ENCODE measurements at regions not wholly inside any gene's neighbourhood (a gene's known extent, or its start where the extent isn't known, plus 50 kb on each side); places are given as distances from the start of the nearest gene placed in this dataset.
"Not testable (repeated sequence)": the region's sequence is repeated elsewhere in the genome, so short reads cannot be mapped to it uniquely, and the experiment has no call there.

DNA sequence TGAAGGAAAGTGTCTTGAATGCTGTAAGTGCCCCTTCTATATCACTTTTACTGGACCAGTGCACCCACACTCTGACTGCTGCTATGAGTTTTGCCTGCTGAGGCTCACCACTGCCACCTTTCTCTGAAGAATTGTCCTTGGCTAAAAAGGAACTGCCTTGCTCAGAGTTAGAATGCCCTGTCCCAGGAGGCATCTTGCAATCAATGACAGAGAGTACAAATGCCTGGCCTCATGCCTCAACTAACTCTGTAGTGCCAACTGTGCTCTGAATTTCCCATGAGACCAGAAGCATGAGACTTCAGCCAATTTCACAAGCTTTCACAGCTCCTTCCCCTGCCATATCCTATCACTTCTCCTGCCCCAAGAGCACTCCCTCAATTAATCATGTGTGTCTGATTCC is 569.7 kb downstream of the ZNF608 start:
- no peak for DNase-seq (ENCODE audit: low read depth)

- no peak for DNase-seq (ENCODE audit: low read depth)
Observed at GRCh38 chr5:124173386-124173785, 573.1 kb downstream of the ZNF608 start.

DNA sequence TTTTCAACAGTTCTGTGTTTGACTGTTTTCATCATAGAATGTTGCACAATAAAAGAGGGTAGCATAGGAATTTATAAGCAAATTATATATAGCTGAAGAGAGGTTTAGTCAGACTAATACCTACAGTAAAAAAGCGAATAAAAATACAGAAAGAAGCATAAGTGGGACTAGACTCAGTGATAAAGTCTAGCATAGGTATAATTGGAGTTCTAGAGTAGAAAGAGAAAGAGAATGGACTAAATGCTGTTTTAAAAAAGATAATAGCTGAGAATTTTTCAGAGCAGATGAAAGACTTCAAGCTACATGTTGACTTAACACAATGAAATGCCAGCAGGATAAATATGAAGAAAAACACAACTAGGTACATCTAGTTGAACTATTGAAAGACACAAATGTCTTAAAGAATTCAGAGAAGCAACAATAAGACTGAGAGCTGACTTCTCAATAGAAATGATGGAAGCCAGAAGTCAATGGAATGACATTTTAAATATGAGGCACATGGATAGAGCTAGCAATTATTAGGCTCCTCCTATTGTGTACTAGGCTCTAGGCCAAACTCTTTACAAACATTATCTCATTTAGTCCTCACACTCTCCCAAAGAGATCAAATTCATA is 573.9 kb downstream of the ZNF608 start:
- no peak for DNase-seq (ENCODE audit: low read depth)

DNA sequence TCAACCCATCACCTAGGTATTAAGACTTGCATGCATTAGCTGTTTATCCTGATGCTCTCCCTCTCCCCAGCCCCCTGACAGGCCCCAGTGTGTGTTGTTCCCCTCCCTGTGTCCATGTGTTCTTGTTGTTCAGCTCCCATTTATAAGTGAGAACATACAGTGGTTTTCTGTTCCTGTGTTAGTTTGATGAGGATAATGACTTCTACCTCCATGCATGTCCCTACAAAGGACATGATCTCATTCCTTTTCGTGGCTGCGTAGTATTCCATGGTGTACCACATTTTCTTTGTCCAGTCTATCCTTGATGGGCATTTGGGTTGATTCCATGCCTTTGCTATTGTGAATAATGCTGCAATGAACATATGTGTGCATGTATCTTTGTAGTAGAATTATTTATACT is 578.3 kb downstream of the ZNF608 start:
- DNase-seq (ENCODE audit: low read depth): not testable (repeated sequence)

DNA sequence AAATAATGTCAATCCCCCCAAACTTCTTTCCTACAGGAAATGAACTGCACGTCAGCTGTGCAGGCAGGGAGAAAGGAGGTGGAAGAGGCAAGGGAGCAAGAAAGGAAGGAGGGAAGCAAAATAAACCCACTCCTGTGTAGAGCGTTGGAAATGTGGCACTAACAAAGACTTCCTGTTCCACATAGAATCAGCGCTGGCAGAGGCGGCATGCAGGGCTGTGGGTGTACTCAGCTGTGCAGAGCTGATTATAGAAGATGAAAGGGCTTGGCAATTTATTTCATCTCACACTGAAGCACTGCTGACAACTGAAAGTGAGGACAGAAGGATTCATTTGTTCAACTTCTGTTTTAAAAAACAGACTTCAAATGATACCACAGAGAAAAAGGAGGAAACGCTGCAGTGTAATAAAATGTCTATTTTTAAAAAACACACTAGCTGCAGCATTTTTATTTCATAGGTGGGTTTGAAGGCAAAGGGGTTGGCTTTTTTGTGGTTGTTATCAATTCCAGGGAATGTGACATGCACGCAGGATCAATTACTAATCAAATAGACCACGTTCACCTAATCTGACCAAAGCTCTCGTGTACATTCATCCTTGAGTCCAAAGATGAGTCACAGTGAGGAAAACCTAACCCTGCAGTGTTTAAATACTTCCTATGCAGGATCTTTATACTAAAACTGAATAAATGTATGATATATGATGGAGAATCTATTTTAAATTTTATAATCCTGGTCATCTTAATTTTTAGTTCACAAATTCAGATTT is 583.5 kb downstream of the ZNF608 start:
- peak; percentile 39 for DNase-seq (ENCODE audit: low read depth)

DNA sequence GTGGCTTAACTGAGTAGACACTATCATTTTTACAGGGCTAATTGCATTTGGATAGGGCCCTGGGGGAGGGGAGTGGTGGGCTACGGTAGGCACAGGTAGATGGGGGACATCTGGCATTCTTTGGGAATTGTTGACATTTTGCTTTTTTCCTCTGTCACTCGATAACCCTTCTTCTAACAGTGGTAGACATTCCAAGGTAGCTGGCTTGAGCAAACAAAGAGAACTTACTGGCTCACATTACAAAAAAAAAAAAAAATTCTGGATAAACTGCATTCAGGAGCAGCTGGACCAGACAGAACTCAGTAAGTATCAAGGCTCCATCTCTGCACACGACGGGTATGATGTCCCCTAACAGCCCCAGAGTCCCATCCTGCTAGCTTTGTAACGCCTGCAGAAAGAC is 585.2 kb downstream of the ZNF608 start:
- DNase-seq (ENCODE audit: low read depth): no peak

DNA sequence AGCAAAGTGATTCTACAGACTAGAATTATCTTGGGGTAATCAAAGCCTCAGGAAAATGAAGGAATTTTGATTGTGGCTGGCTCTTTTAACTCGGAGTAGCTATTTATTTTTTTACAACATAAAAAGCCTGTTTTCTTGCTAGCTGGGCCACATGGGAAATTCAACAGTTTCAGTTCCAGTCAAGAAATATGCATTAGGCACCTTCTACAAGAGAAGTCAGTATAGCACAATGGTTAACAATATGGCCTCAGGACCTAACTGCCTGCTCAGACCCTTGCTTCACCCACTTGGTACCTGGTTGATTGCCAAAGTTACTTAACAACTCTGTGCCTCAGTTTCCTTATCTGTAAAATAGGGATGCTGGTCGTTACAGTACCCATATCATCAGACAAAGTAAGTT is 586.2 kb downstream of the ZNF608 start:
- no peak for DNase-seq (ENCODE audit: low read depth)

DNA sequence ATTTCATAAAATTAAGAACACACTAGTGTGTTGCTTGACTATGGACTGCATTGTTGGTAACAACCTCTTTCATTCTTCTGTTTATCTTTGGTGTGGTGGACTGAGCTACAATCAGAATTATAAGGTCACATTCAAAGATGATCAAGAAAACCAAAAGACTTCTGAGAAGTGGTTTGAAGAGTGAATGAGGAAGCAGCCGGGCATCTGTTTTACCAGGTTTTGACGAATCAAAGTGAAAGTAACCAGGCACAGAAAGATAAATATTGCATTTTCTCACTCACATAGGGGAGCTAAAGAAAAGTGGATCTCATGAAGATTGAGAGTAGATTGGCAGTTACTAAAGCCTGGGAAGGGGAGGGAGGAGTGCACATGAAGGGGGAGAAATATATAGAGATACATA is 589.1 kb downstream of the ZNF608 start:
- DNase-seq (ENCODE audit: low read depth): peak; percentile 42

GRCh38 chr5:124156415-124156996 is 589.9 kb downstream of the ZNF608 start:
- peak; percentile 70 for DNase-seq (ENCODE audit: low read depth)

- no peak for DNase-seq (ENCODE audit: low read depth)
Observed at GRCh38 chr5:124154714-124155113, 591.7 kb downstream of the ZNF608 start.

DNA sequence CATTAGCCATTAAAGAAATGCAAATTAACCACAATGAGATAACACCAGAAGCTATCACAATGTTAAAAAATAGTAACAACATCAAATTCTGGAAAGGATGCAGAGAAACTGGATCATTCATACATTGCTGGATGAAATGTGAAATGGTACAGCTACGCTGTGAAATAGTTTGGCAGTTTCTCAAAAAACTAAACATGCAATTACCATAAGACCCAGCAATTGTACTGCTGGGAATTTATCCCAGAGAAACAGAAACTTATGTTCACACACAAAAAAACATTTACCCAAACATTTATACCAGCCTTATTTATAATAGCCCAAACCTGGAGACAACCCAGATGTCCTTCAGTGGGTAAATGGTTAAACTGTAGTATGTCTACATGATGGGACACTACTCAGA is 592.9 kb downstream of the ZNF608 start:
- DNase-seq (ENCODE audit: low read depth): no peak

- DNase-seq (ENCODE audit: low read depth): no peak
Observed at GRCh38 chr5:124148574-124148973, 597.9 kb downstream of the ZNF608 start.

DNA sequence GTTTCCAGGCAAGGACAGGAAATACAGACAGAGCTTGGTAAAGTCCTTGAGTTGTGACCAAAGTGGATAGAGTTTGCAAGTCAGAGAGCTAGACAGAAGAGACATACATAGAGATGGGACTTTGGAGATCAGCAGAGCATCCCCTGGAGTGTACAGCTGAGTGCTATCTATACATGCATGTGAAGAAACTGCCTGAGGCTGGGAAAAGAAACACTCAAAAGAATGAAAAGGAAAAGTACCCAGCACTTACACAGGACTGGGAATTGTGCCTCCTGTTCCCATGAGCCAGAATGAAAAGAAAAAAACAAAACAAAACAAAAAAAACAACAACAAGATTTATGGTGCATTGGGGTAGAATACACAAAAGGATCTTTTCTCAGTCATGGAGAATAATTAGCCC is 606.4 kb downstream of the ZNF608 start:
- DNase-seq (ENCODE audit: low read depth): peak; percentile 7

- DNase-seq (ENCODE audit: low read depth): no peak
Observed at GRCh38 chr5:124139477-124139876, 607.0 kb downstream of the ZNF608 start.

- DNase-seq (ENCODE audit: low read depth): no peak
Observed at GRCh38 chr5:124136609-124137008, 609.8 kb downstream of the ZNF608 start.

DNA sequence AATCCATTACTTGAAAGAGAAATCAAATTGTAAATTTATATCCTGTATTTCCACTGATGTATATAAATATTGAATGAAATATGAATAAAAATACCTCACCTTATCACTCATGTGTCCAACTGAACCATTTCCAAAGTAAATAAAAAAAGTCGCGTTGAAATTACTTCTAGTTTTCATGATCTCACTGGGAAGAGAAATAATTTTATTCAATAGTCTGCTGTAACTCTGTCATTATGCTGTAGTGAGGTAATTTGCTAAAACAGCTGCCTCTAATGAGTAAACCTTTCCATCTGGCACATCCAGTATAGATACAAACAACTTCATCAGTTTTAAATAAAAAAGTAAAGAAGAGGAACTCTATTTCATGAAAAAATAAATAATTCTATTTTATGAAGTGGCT is 611.5 kb downstream of the ZNF608 start:
- DNase-seq (ENCODE audit: low read depth): no peak

DNA sequence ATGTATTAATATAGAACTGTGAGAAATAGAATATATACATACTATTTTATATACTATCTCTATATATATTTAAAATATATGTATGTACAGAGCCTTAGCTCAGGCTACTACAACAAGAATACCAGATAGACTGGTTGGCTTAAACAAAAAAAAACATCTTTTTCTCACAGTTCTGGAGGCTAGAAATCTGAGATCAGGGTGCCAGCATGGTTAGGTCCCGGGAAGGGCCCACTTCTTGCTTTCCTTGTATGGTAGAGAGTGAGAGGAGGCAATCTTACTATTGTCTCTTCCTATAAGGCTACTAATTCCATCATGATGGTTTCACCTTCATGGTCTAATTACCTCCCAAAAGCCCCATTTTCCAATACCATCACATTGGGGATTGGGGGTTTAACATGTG is 613.0 kb downstream of the ZNF608 start:
- no peak for DNase-seq (ENCODE audit: low read depth)

- no peak for DNase-seq (ENCODE audit: low read depth)
Observed at GRCh38 chr5:124132843-124133242, 613.6 kb downstream of the ZNF608 start.

DNA sequence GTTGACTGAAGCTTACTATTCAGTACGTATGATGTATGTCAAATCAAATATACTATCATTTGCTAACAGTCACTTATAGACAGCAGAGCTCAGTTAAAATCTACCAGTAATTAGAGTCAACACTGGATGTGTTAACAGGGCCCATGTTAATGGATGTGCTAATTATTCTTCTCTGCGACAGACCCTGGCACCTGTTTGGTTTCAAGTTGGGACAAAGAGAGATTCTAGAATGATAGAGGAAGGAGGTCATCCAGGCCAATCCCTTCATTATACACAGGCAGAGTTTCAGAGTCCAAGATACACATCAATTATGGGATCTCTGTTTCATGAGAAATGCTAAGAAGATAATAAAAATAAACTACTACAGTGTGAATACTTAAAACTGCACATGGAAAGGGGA is 615.0 kb downstream of the ZNF608 start:
- DNase-seq (ENCODE audit: low read depth): no peak

GRCh38 chr5:124130816-124131215 is 615.6 kb downstream of the ZNF608 start:
- DNase-seq (ENCODE audit: low read depth): no peak

DNA sequence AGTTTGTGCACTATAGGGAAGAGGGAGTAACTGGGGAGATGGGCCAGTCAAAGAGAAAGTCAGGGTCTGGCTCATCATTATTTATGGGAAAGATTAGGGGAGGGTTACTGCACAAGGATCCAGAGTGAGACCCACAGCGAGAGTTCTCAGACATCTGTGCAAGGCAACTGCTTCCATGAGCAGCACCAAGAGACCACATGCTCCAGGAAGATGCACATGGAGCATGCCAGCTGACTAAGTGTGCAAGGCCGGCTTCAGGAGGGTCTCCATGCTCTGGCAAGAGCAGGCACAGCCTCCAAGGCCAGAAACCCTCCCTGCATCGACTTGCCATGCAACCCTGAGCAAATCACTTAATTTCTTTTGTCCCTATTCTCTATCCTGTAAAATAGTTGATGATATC is 616.9 kb downstream of the CSNK1G3 start:
- DNase-seq (ENCODE audit: low read depth): no peak

- no peak for DNase-seq (ENCODE audit: low read depth)
Observed at GRCh38 chr5:124126504-124127217, 614.7 kb downstream of the CSNK1G3 start.
